DND-41 (cell line): ENCODE measurements at regions not wholly inside any gene's neighbourhood (a gene's known extent, or its start where the extent isn't known, plus 50 kb on each side); places are given as distances from the start of the nearest gene placed in this dataset.

Experiments
- ATAC-seq: fragments of 200-7000 bp; cut with Tn5 transposase; 3 replicates; pipeline ENCODE4 v1.9.1; 2021; ENCODE audit warnings: low read depth; ENCODE audit not compliant: insufficient read depth
- DNase-seq: peaks from one replicate; pipeline ENCODE4 v3.0.0-alpha.2; 2020
- H2AFZ ChIP-seq: 2 replicates; pipeline ENCODE4 v1.6.0; 2012; ENCODE audit warnings: low read depth, low read length
- H3K27ac ChIP-seq: 2 replicates; pipeline ENCODE4 v1.5.1; 2012; ENCODE audit warnings: low read length, inconsistent platforms
- H3K27me3 ChIP-seq: fragments of 200-600 bp; sonication (generic); 2 replicates; pipeline ENCODE4 v1.6.0; 2012; ENCODE audit warnings: low read length, mild to moderate bottlenecking, inconsistent platforms; ENCODE audit not compliant: insufficient read depth, poor library complexity
- H3K36me3 ChIP-seq: 2 replicates; pipeline ENCODE4 v1.5.1; 2012; ENCODE audit warnings: low read length, inconsistent platforms; ENCODE audit not compliant: insufficient read depth
- H3K4me1 ChIP-seq: 2 replicates; pipeline ENCODE4 v1.5.1; 2012; ENCODE audit warnings: mild to moderate bottlenecking, low read length; ENCODE audit not compliant: insufficient read depth
- H3K4me2 ChIP-seq: 2 replicates; pipeline ENCODE4 v1.6.0; 2012; ENCODE audit warnings: mild to moderate bottlenecking, moderate library complexity, low read length, inconsistent platforms; ENCODE audit not compliant: insufficient read depth
- H3K4me3 ChIP-seq, 2 experiments: fragments of 200-600 bp in 1 of 2; shearing (Covaris generic) in 1 of 2; 2 replicates each; pipeline ENCODE4 v1.5.1; 2012 to 2016; ENCODE audit warnings: inconsistent platforms in 2 of 2, low read length in 2 of 2, mild to moderate bottlenecking in 2 of 2, low read depth in 1 of 2, moderate library complexity in 1 of 2
- H3K79me2 ChIP-seq: 2 replicates; pipeline ENCODE4 v1.6.0; 2012; ENCODE audit warnings: low read length, inconsistent platforms; ENCODE audit not compliant: insufficient read depth
- H3K9ac ChIP-seq: 2 replicates; pipeline ENCODE4 v1.6.0; 2012; ENCODE audit warnings: low read depth, mild to moderate bottlenecking, inconsistent platforms, low read length, moderate library complexity
- H3K9me3 ChIP-seq: 2 replicates; pipeline ENCODE4 v1.5.1; 2012; ENCODE audit warnings: low read length, moderate library complexity, mild to moderate bottlenecking, inconsistent platforms; ENCODE audit not compliant: insufficient read depth, severe bottlenecking
- H4K20me1 ChIP-seq: 2 replicates; pipeline ENCODE4 v1.6.0; 2012; ENCODE audit warnings: low read length; ENCODE audit not compliant: insufficient read depth
- CTCF ChIP-seq: IDR thresholded peaks from 2 replicates; pipeline ENCODE4 v1.5.1; 2012; ENCODE audit warnings: borderline replicate concordance, low read length, moderate library complexity, mild to moderate bottlenecking; ENCODE audit not compliant: poor library complexity, severe bottlenecking; ENCODE audit errors: extremely low read depth
- EZH2 ChIP-seq: IDR thresholded peaks from 3 replicates; pipeline ENCODE4 v1.6.1; 2012; ENCODE audit warnings: borderline replicate concordance, low read depth, mild to moderate bottlenecking, moderate library complexity, low read length, inconsistent platforms; ENCODE audit not compliant: severe bottlenecking

GRCh38 chr18:32595832-32596231, 125.2 kb upstream of the GAREM1 start:
- no peaks in the 10 kb centered on the region for H3K9me3 ChIP-seq
- no peak overlapping the region for H3K27ac ChIP-seq
- H3K79me2 ChIP-seq, result no peaks in the 10 kb centered on the region
- H3K4me2 ChIP-seq, result no peak overlapping the region
- no peaks in the 10 kb centered on the region for H4K20me1 ChIP-seq
- DNase-seq (no peak), ATAC-seq (no peak)
- TF ChIP-seq CTCF (no peak), EZH2 (no peak)
- H2AFZ ChIP-seq, result no peak overlapping the region
- H3K4me1 ChIP-seq, result no peaks in the 10 kb centered on the region
- H3K36me3 ChIP-seq, result no peaks in the 10 kb centered on the region
- H3K4me3 ChIP-seq, result no peak overlapping the region
- no peak overlapping the region for H3K9ac ChIP-seq
- H3K27me3 ChIP-seq, result no peaks in the 10 kb centered on the region

GRCh38 chr18:32588191-32588590, 117.5 kb upstream of the GAREM1 start:
- DNase-seq (no peak), ATAC-seq (no peak)
- no peaks in the 10 kb centered on the region for H3K4me1 ChIP-seq
- H3K4me2 ChIP-seq, result no peak overlapping the region
- H3K9ac ChIP-seq, result no peak overlapping the region
- H3K4me3 ChIP-seq, result no peak overlapping the region
- no peaks in the 10 kb centered on the region for H3K9me3 ChIP-seq
- H3K79me2 ChIP-seq, result no peaks in the 10 kb centered on the region
- H4K20me1 ChIP-seq, result no peaks in the 10 kb centered on the region
- H2AFZ ChIP-seq, result no peak overlapping the region
- no peaks in the 10 kb centered on the region for H3K27me3 ChIP-seq
- TF ChIP-seq EZH2, result no peak
- TF ChIP-seq CTCF, result no peak
- no peaks in the 10 kb centered on the region for H3K36me3 ChIP-seq
- H3K27ac ChIP-seq, result no peak overlapping the region

- H3K4me1 ChIP-seq, result no peaks in the 10 kb centered on the region
- no peaks in the 10 kb centered on the region for H3K9me3 ChIP-seq
- H3K4me3 ChIP-seq, result no peak overlapping the region
- H4K20me1 ChIP-seq, result no peaks in the 10 kb centered on the region
- no peak overlapping the region for H3K9ac ChIP-seq
- no peak overlapping the region for H3K4me2 ChIP-seq
- H3K27me3 ChIP-seq, result no peaks in the 10 kb centered on the region
- H2AFZ ChIP-seq, result no peak overlapping the region
- DNase-seq, result no peak
- no peaks in the 10 kb centered on the region for H3K36me3 ChIP-seq
- TF ChIP-seq CTCF (no peak), EZH2 (no peak)
- H3K27ac ChIP-seq, result no peak overlapping the region
- no peaks in the 10 kb centered on the region for H3K79me2 ChIP-seq
- no peak for ATAC-seq
Observed at GRCh38 chr18:32583431-32583830, 112.7 kb upstream of the GAREM1 start.

- Histone ChIP-seq H3K36me3 (no peaks in the 10 kb centered on the region), H3K9ac (no peak overlapping the region), H3K79me2 (no peaks in the 10 kb centered on the region), H2AFZ (no peak overlapping the region), H3K4me1 (no peaks in the 10 kb centered on the region), H3K27me3 (no peaks in the 10 kb centered on the region), H3K4me2 (no peak overlapping the region), H3K27ac (no peak overlapping the region), H3K4me3 (no peak overlapping the region), H4K20me1 (no peaks in the 10 kb centered on the region), H3K9me3 (no peaks in the 10 kb centered on the region)
- ATAC-seq (no peak), DNase-seq (no peak)
- TF ChIP-seq CTCF (no peak), EZH2 (no peak)
Observed at GRCh38 chr18:32582455-32582854, 111.8 kb upstream of the GAREM1 start.
